ENCODE measurements at regions not wholly inside any gene's neighbourhood (a gene's known extent, or its start where the extent isn't known, plus 50 kb on each side); places are given as distances from the start of the nearest gene placed in this dataset.

DNA sequence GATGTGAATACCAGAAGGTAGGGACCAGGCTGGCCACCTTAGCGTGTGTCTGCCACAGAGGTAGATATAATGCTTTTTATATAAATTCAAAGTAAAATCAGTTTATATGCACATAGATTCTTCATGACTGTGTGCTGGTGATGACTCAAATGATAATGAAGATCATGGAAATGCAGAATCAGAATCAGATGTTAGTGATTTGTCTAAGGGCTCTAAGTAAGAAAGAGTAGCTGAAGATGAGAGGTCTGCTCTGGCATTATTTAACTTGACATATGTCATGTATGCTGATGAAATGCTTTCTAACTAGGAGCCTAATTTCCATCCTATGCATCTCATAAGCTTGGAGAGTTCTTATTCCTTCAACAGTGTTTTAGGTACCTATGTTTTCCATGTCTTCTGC lies 50.3 kb upstream of the DPH6 start:
- Histone ChIP-seq H3K4me1 (replicated peaks in 1 of 2) (no peaks in the 10 kb centered on the region), H3K27ac (no peak overlapping the region), H3K4me3 (no peak overlapping the region)
- 0 to 100% (median 84%) methylated on average over 1 of the region's 1 CpG; no CpG with 5 or more reads in 4 of the 10 experiments for WGBS, 10 experiments
- ATAC-seq (replicated peaks in 6 of 8), result peak in 4 of 8 experiments; percentile 21 to 97 (median 90)
- in situ Hi-C loops (cut with MboI; ENCODE audit: low pct_unique_long_range_greater_than_20kb in 2 of 9, low sequenced_read_pairs in 9 of 9, unreplicated experiment in 9 of 9), result no loop called here

GRCh38 chr15:35602836-35603235 lies 56.9 kb upstream of the DPH6 start:
- ATAC-seq (replicated peaks in 6 of 8), result no peak
- in situ Hi-C loops (cut with MboI; ENCODE audit: low pct_unique_long_range_greater_than_20kb in 2 of 9, low sequenced_read_pairs in 9 of 9, unreplicated experiment in 9 of 9), result no loop called here
- Histone ChIP-seq H3K4me1 (replicated peaks in 1 of 2) (peaks cover 0 to 16% of the 10 kb centered on the region in 2 donors), H3K4me3 (no peak overlapping the region), H3K27ac (no peak overlapping the region)
- 49 to 100% (median 74%) methylated on average over 1 to 3 of the region's 3 CpGs for WGBS, 10 experiments

- peaks cover 0 to 16% of the 10 kb centered on the region in 2 donors for H3K4me1 ChIP-seq (replicated peaks in 1 of 2)
- in situ Hi-C loops (cut with MboI; ENCODE audit: low pct_unique_long_range_greater_than_20kb in 2 of 9, low sequenced_read_pairs in 9 of 9, unreplicated experiment in 9 of 9), result no loop called here
- 53 to 100% (median 94%) methylated on average over 1 to 2 of the region's 2 CpGs; no CpG with 5 or more reads in 2 of the 10 experiments for WGBS, 10 experiments
- H3K4me3 ChIP-seq, result no peak overlapping the region
- no peak for ATAC-seq (replicated peaks in 6 of 8)
- H3K27ac ChIP-seq, result no peak overlapping the region
Observed at GRCh38 chr15:35603301-35603700, 57.3 kb upstream of the DPH6 start.

DNA sequence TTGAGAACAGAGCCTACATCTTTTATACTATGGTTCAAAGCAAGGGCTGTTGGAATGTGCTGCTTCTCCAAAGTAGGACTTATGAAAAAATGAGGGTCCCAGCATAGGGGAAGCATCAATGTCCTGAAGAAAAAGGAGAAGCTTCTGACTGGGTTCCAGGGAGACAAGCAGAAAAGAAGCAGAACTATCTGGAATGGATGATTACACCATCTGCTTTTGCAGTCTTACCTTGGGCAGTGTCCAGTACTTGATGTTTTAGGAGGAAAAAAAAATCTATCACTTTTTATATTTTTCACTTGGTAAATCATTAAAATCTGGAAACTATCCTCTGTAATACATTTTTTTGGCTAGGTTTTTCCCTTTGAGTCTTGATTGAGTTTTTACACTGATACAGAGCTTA lies 57.9 kb upstream of the DPH6 start:
- in situ Hi-C loops (cut with MboI; ENCODE audit: low pct_unique_long_range_greater_than_20kb in 2 of 9, low sequenced_read_pairs in 9 of 9, unreplicated experiment in 9 of 9), result no loop called here
- Histone ChIP-seq H3K27ac (no peak overlapping the region), H3K4me1 (replicated peaks in 1 of 2) (peaks cover 0 to 16% of the 10 kb centered on the region in 2 donors), H3K4me3 (no peak overlapping the region)
- no peak for ATAC-seq (replicated peaks in 6 of 8)

GRCh38 chr15:35605764-35606449 lies 59.9 kb upstream of the DPH6 start:
- 81 to 100% (median 86%) methylated on average over 1 to 2 of the region's 2 CpGs; no CpG with 5 or more reads in 3 of the 10 experiments for WGBS, 10 experiments
- Histone ChIP-seq H3K27ac (no peak overlapping the region), H3K4me1 (replicated peaks in 1 of 2) (peaks cover 0 to 16% of the 10 kb centered on the region in 2 donors), H3K4me3 (no peak overlapping the region)
- in situ Hi-C loops (cut with MboI; ENCODE audit: low pct_unique_long_range_greater_than_20kb in 2 of 9, low sequenced_read_pairs in 9 of 9, unreplicated experiment in 9 of 9), result no loop called here
- peak in 4 of 8 experiments; percentile 21 to 61 (median 41) for ATAC-seq (replicated peaks in 6 of 8)

DNA sequence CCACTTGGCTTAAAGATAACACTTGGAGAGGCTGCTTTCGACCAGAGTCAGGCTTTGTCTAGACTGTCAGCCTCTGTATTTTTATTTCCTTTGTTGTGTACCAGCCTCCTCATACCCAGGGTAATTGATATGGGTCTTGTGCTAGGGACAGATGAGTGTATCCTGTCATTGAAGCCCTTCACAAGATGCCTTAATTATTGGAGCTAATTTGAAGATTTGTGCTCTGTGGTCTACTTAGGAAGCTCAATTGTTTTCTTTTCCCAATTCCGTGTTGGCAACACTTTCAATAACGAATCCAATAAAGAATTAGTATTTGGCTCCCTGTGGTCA lies 60.5 kb upstream of the DPH6 start:
- ATAC-seq (replicated peaks in 6 of 8), result peak in 1 of 8 experiments; percentile 11
- in situ Hi-C loops (cut with MboI; ENCODE audit: low pct_unique_long_range_greater_than_20kb in 2 of 9, low sequenced_read_pairs in 9 of 9, unreplicated experiment in 9 of 9), result no loop called here
- Histone ChIP-seq H3K4me3 (no peak overlapping the region), H3K27ac (no peak overlapping the region), H3K4me1 (replicated peaks in 1 of 2) (peaks cover 0 to 16% of the 10 kb centered on the region in 2 donors)
- 20 to 100% (median 70%) methylated on average over 1 to 3 of the region's 3 CpGs; no CpG with 5 or more reads in 1 of the 10 experiments for WGBS, 10 experiments

- Histone ChIP-seq H3K4me3 (no peak overlapping the region), H3K27ac (no peak overlapping the region), H3K4me1 (replicated peaks in 1 of 2) (no peaks in the 10 kb centered on the region)
- in situ Hi-C loops (cut with MboI; ENCODE audit: low pct_unique_long_range_greater_than_20kb in 2 of 9, low sequenced_read_pairs in 9 of 9, unreplicated experiment in 9 of 9), result no loop called here
- ATAC-seq (replicated peaks in 6 of 8), result peak in 3 of 8 experiments; percentile 24 to 89 (median 59)
- WGBS, 10 experiments, result 0 to 100% (median 80%) methylated on average over 1 of the region's 1 CpG; no CpG with 5 or more reads in 2 of the 10 experiments
Observed at GRCh38 chr15:35616498-35617271, 70.7 kb upstream of the DPH6 start.

GRCh38 chr15:35618260-35619188 lies 72.6 kb upstream of the DPH6 start:
- peak in 3 of 8 experiments; percentile 41 to 64 (median 57) for ATAC-seq (replicated peaks in 6 of 8)
- Histone ChIP-seq H3K27ac (no peak overlapping the region), H3K4me1 (replicated peaks in 1 of 2) (no peaks in the 10 kb centered on the region), H3K4me3 (no peak overlapping the region)
- WGBS, 10 experiments, result 0 to 100% (median 79%) methylated on average over 1 to 2 of the region's 2 CpGs
- in situ Hi-C loops (cut with MboI; ENCODE audit: low pct_unique_long_range_greater_than_20kb in 2 of 9, low sequenced_read_pairs in 9 of 9, unreplicated experiment in 9 of 9), result no loop called here

DNA sequence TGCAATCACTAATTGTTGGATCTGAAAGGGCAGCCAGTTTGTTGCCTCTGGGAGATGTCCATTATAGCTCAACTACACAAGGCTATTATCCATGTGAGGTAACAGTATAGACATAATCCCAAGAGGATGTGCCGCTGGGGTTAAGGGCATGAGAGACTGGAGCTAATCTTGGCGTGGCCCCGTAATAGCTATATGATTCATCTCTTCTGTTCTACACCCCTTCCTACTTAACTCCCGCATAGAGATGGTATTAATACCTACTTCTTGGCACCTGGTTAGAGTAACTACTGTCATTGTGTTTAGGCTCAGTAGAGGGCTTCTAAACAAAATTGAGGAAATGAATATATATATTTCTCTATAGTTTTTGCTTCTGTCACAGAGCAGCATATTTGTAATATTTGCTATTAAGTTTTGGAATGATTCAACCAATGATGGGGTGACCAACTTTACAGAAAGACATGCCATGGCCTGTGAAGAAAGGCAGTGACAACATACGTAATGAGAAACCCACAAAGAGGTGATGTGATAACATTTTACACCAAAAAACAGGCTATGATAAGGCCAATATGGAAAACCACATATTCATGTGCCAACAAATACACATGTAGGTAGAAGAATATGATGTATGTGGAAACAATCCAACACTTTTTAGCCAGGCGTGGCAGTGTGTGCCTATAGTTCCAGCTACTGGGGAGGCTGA lies 76.8 kb upstream of the DPH6 start:
- in situ Hi-C loops (cut with MboI; ENCODE audit: low pct_unique_long_range_greater_than_20kb in 2 of 9, low sequenced_read_pairs in 9 of 9, unreplicated experiment in 9 of 9), result no loop called here
- WGBS, 10 experiments, result 80 to 100% (median 93%) methylated on average over 1 to 6 of the region's 6 CpGs; no CpG with 5 or more reads in 1 of the 10 experiments
- Histone ChIP-seq H3K4me1 (replicated peaks in 1 of 2) (peaks cover 15 to 22% of the 10 kb centered on the region in 2 donors), H3K4me3 (no peak overlapping the region), H3K27ac (no peak overlapping the region)
- no peak for ATAC-seq (replicated peaks in 6 of 8)

DNA sequence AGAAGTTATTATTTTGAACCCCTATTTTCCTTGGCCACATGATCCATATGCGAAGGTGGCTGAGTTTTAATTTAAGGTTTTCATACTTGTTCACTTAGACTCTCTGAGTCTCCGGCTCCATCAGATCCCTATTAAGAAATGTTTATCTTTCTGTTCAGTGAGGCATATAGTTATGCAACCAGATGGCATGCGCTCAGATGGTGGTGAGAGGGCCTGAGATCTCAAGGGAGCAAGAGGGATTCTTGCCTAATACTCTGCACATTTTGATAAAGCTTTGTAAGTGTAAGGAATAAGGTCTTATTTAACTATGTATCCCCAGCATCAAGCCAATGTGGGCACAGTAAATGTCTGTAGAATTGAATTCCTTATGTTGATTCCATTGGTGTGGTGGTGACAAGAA lies 78.9 kb upstream of the DPH6 start:
- 42 to 100% (median 80%) methylated on average over 1 to 3 of the region's 3 CpGs; no CpG with 5 or more reads in 1 of the 10 experiments for WGBS, 10 experiments
- no peak overlapping the region for H3K27ac ChIP-seq
- H3K4me3 ChIP-seq, result no peak overlapping the region
- in situ Hi-C loops (cut with MboI; ENCODE audit: low pct_unique_long_range_greater_than_20kb in 2 of 9, low sequenced_read_pairs in 9 of 9, unreplicated experiment in 9 of 9), result no loop called here
- peak in 1 of 8 experiments; percentile 26 for ATAC-seq (replicated peaks in 6 of 8)
- H3K4me1 ChIP-seq (replicated peaks in 1 of 2), result peaks cover 15 to 22% of the 10 kb centered on the region in 2 donors

GRCh38 chr15:35626571-35627318 lies 80.8 kb upstream of the DPH6 start:
- Histone ChIP-seq H3K27ac (peak overlapping the region; percentile 15 to 64), H3K4me1 (replicated peaks in 1 of 2) (peaks cover 15 to 22% of the 10 kb centered on the region in 2 donors), H3K4me3 (no peak overlapping the region)
- in situ Hi-C loops (cut with MboI; ENCODE audit: low pct_unique_long_range_greater_than_20kb in 2 of 9, low sequenced_read_pairs in 9 of 9, unreplicated experiment in 9 of 9), result no loop called here
- peak in 5 of 8 experiments; percentile 48 to 74 (median 70) for ATAC-seq (replicated peaks in 6 of 8)
- 0 to 73% (median 55%) methylated on average over 1 to 7 of the region's 7 CpGs for WGBS, 10 experiments

DNA sequence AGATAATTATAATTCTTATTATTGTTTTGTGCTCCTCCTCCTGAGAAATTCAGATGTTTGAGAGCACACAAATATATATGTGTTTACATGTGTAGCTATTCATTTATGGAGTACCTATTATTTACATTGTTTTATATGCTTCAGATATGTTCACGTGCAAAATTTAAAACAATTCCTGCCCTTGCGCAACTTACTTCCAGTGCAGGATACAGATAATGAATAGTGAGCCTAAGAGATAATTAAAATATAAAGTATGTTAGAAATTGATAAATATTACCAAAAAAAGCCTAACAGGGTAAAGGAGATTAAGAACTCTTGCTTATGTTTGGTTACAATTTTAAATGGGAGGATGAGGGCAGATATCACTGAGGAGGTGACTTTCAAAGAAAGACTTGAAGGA lies 81.7 kb upstream of the DPH6 start:
- in situ Hi-C loops (cut with MboI; ENCODE audit: low pct_unique_long_range_greater_than_20kb in 2 of 9, low sequenced_read_pairs in 9 of 9, unreplicated experiment in 9 of 9), result no loop called here
- H3K27ac ChIP-seq, result no peak overlapping the region

More for the DNA sequence above, 81.7 kb upstream of the DPH6 start:
- Histone ChIP-seq H3K4me3 (no peak overlapping the region), H3K4me1 (replicated peaks in 1 of 2) (peaks cover 15 to 22% of the 10 kb centered on the region in 2 donors)
- no peak for ATAC-seq (replicated peaks in 6 of 8)
- WGBS, 10 experiments, result 92 to 100% (median 100%) methylated on average over 2 of the region's 2 CpGs; no CpG with 5 or more reads in 2 of the 10 experiments
